ENCODE measurements at regions not wholly inside any gene's neighbourhood (a gene's known extent, or its start where the extent isn't known, plus 50 kb on each side); places are given as distances from the start of the nearest gene placed in this dataset.

- TF ChIP-seq REST (IDR thresholded peaks at IDR 0.05; ENCODE audit: unreplicated experiment) (no peak), ETS1 (IDR thresholded peaks at IDR 0.05) (no peak)
These were observed 1098.0 kb downstream of the BRD1 start (continued) for GRCh38 chr22:48729499-48730171.

GRCh38 chr22:48727454-48728058, 1100.1 kb downstream of the BRD1 start:
- Mint-ChIP-seq H3K9me3 (peaks cover 4% of the 10 kb centered on the region), H3K27ac (no peak overlapping the region), H3K36me3 (ENCODE audit: low read depth) (0 out of 3 replicates have a peak, but pooled peaks cover 4% of the 10 kb centered on the region), H3K4me1 (no peaks in the 10 kb centered on the region), H3K4me3 (no peak overlapping the region), H3K27me3 (ENCODE audit: insufficient read depth, low read depth, poor library complexity) (peaks cover 3% of the 10 kb centered on the region)
- TF ChIP-seq POLR2AphosphoS5 (IDR thresholded peaks at IDR 0.05; ENCODE audit: low read depth) (no peak), NANOG (IDR thresholded peaks at IDR 0.05; ENCODE audit: borderline replicate concordance) (no peak)
- TF ChIP-seq, protein P1, sequence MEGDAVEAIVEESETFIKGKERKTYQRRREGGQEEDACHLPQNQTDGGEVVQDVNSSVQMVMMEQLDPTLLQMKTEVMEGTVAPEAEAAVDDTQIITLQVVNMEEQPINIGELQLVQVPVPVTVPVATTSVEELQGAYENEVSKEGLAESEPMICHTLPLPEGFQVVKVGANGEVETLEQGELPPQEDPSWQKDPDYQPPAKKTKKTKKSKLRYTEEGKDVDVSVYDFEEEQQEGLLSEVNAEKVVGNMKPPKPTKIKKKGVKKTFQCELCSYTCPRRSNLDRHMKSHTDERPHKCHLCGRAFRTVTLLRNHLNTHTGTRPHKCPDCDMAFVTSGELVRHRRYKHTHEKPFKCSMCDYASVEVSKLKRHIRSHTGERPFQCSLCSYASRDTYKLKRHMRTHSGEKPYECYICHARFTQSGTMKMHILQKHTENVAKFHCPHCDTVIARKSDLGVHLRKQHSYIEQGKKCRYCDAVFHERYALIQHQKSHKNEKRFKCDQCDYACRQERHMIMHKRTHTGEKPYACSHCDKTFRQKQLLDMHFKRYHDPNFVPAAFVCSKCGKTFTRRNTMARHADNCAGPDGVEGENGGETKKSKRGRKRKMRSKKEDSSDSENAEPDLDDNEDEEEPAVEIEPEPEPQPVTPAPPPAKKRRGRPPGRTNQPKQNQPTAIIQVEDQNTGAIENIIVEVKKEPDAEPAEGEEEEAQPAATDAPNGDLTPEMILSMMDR (conservative IDR thresholded peaks at IDR 0.05; ENCODE audit: low read depth in 2 of 2): no peak
- no peak overlapping the region for H3K27ac ChIP-seq (ENCODE audit: low read depth)
- H4K20me1 ChIP-seq (replicated peaks; ENCODE audit: insufficient read depth): no peaks in the 10 kb centered on the region
- H3K27me3 ChIP-seq (ENCODE audit: insufficient read depth): no peaks in the 10 kb centered on the region
- no peaks in the 10 kb centered on the region for H3K79me2 ChIP-seq (replicated peaks; ENCODE audit: insufficient read depth)
- no peaks in the 10 kb centered on the region for H3K4me1 ChIP-seq (ENCODE audit: insufficient read depth)
- H2AFZ ChIP-seq: no peak overlapping the region
- 0 out of 2 replicates have a peak, but pooled peaks cover 3% of the 10 kb centered on the region for H3K36me3 ChIP-seq (ENCODE audit: insufficient read depth)
- ATAC-seq (no peak), DNase-seq (ENCODE audit: low spot score) (no peak)
- no peak overlapping the region for H3K4me3 ChIP-seq
- H3K9me2 ChIP-seq (ENCODE audit: insufficient read depth): no peaks in the 10 kb centered on the region
- H3K4me2 ChIP-seq: no peak overlapping the region
- no peaks in the 10 kb centered on the region for H3F3A ChIP-seq (replicated peaks; ENCODE audit: low read depth)

All from GM23338 (cell line).